ENCODE measurements at regions not wholly inside any gene's neighbourhood (a gene's known extent, or its start where the extent isn't known, plus 50 kb on each side); places are given as distances from the start of the nearest gene placed in this dataset.

DNA sequence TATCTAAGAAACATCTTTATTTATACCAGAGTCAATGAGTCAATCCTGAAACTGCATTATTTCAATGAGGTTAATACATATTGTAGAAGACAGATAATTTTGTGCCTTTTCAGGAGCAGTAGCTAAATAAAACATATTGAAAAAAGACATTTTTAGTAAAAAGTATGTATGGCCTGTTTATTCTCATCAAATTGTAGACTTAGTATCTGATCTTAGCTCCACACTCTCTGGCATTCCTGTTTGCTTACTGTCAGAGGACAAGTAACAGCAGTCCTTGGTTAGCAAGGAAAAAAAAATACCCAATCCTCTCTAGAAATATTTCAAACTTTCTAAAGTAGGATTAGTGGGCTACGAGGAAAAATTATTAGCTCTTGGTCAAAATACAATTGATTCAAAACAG, 50.5 kb upstream of the GUCY1A1 start:
- no peak for DNase-seq (ENCODE audit: low read depth in 3 of 3, low spot score in 2 of 3)

DNA sequence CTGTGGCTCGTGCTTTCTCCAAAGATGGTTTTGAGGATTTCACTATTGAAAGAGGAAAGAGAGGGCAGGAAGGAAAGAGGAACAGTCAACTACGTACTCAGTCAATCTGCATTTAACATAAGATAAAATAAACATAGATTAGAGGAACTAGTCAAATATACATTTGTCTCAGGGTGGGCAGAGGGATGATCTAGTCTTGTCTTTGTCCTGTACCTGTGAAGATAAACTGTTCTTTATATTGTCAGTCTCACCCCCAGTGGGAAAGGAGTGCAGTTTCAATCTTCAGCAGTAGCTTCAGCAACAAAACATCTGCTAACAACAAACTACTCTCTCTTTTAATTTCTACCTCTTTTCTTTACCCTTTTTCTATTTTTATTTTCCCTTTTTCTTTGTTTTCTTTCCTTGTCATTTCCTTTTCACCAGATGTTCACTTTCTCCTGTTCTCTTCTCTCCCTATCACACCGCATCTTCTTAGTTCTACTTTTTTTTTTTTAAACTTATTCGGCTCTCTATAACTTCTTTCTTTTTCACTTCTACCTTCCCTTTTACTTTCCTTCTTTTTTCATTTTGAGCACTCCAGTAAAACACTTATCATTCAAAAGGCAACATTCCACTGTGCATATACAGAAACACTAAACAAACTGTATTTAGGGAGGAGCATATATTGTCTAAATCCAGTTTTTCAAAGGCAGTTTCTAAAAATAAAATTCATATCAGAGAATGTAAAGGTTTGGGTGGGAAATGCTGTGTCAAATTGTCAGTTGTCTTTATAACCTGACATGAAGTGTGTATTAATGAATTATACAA, 51.4 kb upstream of the GUCY1A1 start:
- no peak for DNase-seq (ENCODE audit: low read depth in 3 of 3, low spot score in 2 of 3)

DNA sequence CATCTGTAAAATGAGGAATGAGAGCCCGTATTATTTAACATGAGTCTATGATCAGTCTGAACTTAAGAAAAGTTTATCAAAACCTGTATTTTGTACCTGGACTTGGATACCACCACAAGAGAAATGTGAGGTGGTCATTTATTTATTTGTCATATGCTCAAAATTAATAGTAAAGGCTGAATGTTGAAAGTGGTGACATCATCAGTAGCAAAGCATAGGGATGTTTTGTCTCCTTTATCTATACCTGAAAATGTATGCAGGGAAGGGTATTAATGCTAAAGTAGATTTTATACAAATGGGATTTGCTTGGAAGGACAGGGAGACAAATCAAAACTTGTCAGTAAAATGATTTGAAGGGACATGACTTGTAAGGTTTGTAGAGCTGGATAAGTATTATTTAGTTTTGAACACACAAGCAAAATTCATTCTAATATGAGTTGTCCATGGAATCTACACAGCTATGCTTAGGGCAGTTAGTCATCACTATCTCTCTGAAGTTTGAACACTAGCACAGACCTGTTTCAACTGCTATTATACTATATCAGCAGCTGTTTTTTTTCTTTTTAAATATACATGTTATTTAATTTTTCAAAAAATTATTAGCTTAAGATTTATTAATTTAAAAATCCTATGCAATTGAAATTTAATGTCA, 52.4 kb upstream of the GUCY1A1 start:
- DNase-seq (ENCODE audit: low read depth in 3 of 3, low spot score in 2 of 3), result no peak

DNA sequence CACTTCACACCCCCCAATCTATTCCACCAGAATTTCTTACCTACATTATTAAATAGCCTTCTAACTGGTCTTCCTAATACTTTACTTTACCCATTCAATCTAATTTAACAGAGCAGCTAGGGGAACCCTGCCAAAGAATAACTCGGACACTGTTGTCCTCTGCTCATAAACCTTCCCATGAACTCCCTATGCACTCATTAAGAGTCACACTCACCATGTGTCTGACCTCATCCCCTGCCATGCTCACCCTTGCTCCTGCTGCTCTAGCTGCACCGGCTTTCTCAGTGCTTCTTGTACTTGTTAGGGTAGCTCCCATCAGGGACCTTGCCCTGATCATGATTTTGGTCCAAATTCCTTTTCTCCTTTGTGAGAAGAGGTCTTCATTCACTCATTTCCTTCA, 54.6 kb upstream of the GUCY1A1 start:
- DNase-seq (ENCODE audit: low read depth in 3 of 3, low spot score in 2 of 3), result no peak

DNA sequence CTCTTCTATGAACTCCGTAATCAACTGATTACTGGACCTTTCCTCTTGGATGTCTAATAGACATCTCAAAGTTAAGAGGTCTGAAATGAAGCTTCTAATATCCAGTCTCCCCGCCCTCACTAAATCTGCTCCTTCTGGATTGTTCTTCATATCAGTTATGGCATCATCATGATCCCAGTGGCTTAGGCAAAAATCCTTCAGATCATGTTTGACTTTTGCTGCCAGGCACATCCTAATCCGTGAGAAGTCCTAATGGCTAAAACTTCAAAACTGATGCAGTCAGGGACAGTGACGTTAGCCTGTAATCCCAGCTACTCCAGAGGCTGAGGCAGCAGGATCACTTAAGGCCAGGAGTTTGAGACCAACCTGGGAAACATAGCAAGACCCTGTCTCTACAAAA, 55.1 kb upstream of the GUCY1A1 start:
- DNase-seq (ENCODE audit: low read depth in 3 of 3, low spot score in 2 of 3), result no peak

DNA sequence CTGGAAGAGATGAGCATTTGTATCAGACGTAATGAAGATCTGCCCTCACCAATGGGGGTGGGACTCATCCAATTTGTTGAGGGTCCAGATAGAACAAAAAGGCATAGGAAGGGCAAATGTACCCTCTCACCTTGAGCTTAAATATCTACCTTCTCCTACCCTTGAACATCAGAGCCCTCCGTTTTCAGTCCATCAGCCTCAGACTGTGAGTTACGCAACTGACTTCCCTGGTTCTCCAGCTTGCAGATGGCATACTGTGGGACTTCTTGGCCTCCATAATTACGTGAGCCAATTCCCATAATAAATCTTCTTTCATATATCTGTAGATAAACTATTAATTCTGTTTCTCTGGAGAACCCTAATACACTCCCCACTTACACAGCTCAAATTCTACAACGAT, 56.5 kb upstream of the GUCY1A1 start:
- no peak for DNase-seq (ENCODE audit: low read depth in 3 of 3, low spot score in 2 of 3)

DNA sequence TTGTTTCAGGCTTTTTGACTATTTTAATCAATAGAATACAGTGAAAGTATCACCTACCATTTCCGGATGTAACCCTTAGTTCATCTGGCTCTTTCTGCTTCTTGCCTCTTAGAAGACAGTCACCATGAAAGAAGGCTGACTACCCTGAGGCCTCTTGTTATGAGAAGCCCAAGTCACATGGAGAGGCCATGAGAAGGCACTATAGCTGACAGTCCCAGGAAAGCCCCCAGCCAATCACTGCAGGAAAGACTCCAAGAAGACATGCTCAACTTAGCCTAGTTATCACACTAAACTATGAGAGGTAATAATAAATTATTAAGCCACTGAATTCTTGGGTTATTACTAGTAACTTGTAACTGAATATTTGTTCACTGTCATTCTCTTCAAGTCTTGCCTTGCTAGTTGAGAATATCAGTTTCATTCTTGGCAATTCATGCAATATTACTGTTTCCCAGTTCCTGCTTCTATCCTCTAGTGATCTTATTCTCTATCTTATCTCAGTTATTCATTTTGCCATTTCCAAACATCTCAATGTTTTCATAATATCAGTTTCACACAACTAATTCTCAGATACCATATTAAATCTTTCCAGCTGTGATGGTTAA, 57.1 kb upstream of the GUCY1A1 start:
- no peak for DNase-seq (ENCODE audit: low read depth in 3 of 3, low spot score in 2 of 3)

DNA sequence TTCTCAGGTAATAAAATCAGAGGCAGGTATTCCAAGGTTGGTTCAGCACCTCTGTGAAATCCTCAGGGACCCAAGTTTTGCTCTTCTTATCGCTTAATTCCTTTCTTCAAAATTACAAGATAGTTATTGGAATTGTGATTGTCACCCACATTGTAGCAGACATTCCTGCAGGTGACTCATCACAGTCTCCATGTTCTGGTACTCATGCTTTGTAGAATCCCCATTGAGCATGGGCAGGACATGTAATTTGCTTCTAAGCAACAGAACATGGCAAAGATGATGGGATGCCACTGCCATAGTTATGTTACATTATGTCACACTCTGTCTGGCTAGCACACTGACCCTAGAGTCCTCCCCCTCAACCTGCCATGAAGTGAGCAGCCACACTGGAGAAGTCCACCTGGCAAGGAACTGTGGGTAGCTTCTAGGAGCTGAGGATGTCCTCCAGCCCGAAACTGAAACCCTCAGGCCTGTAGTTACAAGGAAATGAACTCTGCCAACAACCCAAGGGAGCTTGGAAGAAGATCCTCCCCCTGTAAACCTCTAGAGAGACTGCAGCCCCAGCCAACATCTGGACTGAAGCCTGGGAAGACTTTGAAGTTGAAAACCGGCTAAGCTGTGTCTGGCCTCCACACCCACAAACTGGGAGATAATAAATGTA, 58.3 kb upstream of the GUCY1A1 start:
- DNase-seq (ENCODE audit: low read depth in 3 of 3, low spot score in 2 of 3), result no peak

DNA sequence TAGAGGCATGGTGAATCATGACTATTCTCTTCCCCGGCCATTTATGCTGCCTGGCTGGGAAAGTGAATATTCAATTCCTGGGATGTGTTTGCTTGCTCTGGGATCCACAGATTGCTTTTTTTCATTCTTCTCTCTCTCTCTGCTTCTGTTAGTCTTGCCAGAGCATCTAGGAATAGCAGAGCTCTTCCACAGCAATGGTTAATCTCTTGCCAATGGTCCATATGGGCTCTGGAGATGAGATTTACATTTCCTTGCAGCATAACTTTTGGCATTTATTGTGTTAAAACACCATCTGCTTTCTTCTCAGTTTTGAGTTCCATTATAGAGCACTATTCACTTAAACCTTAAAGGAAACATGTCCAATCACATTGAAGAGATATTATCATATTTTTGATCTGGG, 59.2 kb upstream of the GUCY1A1 start:
- no peak for DNase-seq (ENCODE audit: low read depth in 3 of 3, low spot score in 2 of 3)

DNA sequence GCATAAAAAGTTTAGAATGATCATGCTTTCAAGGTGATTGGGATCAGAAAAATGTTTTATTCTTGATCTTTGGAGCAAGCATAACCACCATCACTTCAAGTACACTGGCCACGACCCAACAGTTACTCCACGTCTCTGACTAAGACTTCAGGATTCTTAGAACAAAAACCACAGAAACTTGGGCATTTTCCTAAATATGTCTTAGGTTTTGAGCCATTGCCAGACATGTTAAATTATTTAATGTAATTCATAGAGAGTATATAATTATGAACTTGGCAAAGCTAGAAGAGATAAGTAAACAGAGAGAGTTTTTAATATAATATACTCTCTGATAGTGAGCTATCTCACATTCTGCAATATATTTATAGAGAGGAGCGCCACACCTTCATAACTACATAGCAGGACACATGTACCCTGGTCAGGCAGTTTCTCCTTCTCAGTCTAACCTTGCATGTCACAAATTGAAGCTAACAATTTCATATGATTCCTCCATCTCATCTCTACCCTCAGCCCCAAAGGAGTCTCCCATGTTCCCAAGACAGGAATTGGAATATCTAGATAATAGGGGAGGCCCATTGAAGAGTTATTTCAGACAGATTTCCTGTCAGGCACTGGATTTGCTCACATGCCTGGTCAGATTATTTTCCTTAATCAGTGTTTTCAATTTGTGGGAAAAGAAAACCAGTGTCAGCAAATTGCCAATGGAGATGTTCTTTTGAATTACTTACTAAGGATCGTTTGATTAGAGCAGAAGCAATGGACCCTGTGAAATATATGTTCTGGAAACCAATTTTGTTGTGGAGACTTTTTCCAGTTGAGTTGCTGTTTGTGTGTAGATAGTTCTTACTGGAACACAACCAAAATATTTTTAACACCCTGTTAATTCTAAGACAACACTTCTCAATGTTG, 61.7 kb upstream of the GUCY1A1 start:
- DNase-seq (ENCODE audit: low read depth in 3 of 3, low spot score in 2 of 3), result no peak

DNA sequence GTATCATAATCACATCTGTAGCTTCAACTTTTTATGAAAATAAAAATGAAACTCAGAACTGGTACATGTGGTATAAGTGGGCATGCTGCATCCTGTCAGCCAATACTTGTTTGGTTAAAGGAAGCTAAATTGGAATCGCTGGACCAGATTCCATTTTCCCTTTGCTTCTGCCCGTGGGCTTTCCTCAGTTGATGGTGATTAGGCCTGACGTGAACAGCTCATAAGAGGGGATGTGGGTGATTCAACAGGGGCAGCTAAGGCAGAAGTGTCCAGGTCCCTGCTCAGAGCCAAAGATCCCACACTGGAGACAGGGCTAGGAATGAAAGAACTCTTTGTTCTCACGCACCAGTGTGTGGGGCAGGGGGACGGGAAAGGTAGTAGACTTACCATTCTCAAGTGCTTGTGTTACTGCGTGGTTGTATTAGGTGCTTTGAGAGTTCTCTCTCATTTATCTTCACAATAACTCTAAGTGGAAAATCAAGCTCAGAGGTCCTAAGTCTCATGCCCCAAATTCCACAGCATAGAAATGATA, 63.2 kb upstream of the GUCY1A1 start:
- no peak for DNase-seq (ENCODE audit: low read depth in 3 of 3, low spot score in 2 of 3)

DNA sequence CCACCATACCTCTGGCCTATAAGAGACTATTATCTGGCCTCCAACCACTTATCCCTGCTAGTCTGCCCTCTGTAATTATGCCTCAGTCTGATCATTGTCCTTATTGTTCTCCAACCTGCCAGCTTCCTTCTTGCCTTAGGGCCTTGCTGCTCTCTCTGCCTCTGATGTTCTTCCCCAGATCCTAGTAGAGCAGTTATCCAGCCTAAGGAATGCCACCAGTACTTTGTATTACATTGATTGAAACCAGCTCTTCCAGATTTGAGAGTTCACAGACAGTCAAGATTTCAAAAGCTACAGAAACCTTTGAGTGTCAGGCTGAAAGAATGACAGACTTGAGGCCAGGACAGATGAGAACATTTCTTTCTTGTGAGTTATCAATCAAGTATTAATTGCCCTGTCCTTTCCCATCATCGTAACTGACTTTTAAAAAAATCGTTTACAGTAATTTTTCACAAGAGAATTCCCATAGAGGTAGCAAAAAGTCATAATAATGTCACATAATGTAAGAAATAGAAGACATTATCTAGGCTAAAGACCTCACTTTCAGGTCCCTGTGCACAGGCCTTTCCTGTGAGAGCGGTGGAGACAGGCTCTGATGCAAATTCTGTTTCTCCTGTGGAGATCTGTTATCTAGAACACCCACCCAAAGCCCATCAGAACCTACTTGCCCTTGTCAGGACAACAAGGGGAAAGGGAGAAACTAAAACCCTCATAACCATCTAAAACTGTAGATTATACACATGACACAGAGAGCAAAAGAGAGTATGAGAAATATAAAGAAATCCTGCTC, 64.1 kb upstream of the GUCY1A1 start:
- no peak for DNase-seq (ENCODE audit: low read depth in 3 of 3, low spot score in 2 of 3)

DNA sequence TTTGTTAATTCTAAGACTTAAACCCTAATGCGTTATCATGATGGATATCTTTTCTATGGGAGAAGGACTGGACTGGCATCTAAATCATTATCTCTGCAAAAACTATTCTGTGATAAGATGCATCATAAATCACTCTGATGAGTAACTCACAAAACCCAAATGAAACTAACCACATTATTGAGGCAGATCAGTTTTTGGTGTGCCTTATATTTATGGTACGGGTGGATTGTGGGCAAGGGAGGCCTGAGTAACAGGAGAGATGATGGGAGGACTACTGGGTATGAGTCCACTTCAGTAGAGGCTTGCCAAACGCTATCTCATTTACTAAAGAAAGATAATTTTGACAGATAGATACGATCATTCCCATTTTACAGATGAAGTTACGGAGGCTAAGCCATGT, 66.4 kb upstream of the GUCY1A1 start:
- no peak for DNase-seq (ENCODE audit: low read depth in 3 of 3, low spot score in 2 of 3)

DNA sequence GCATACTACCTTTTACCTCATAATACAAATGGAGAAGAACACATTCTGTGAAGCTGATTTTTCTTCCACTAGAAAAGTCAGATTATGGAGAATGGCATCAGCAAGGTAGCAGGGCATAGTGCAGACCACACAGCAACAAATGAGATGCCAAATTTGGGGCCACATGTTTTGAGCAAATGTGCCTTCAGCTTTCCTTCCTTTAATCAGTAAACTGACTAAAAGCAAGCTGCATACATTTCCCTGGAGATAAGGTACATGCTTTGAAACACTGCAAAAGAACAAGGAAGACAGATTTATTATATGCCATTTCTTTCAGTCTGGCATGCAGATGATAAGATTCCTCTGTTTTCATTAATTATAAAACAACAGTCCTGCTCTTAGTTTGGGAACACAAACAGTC, 67.1 kb upstream of the GUCY1A1 start:
- DNase-seq (ENCODE audit: low read depth in 3 of 3, low spot score in 2 of 3), result no peak

DNA sequence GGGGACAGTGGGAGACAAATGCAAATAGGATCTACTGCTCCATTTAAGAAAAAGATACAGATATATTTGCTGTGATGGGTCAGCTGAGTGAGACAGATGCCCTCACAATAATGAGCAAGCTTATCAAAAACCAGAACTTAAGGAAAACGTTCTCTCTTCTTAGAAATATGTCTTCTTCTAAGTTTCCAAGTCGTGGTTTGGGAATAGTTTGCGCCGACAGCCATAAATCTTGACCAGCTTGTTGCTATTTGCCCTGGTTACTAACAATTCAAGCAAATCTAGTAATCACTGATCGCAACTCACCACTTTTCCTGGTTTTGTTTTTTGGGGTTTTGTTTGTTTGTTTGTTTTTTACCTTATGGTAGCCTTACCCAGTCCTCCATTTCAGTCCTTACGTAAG, 67.6 kb upstream of the GUCY1A1 start:
- no peak for DNase-seq (ENCODE audit: low read depth in 3 of 3, low spot score in 2 of 3)

DNA sequence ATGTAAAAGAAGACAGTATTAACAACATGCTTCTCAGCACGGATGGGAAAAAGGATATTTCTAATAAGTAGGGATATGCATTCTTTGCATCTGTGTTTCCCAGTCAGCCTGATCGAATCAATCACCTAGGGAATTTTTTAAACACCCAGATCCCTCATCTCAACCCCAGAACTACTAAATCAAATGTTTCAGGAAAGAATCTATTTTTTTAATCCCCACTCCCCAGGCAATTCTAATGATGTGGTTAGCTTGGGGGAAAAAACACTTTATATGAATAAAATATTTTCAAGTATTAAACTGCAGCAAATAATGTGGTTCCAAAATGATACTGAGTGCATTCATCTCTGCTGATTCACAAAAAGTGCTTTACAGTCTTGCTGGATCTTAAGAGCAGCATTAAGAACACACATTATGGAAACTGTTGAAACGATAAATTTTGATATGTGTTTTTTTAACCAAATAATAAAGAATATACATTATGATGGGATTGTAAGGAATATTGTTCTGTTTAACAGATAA, 68.7 kb upstream of the GUCY1A1 start:
- DNase-seq (ENCODE audit: low read depth in 3 of 3, low spot score in 2 of 3), result no peak

DNA sequence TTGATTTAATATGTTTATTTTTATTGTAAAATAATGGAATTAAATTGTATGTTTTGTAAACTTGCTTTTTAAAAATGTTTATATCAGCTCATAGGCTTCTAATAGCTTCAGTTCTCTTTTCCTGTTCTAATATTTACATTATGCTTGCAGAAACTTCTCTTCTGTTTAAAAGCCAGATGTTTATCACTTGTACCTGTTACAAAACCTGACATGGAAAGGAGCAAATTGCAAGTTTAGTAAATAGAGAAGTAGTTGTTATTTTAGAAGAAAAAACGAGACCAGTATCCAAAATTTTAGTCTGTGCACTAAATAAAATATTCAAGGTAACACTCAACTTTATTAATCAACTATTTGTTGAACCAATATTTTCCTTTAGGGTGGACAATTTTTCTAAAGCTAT, 69.4 kb upstream of the GUCY1A1 start:
- DNase-seq (ENCODE audit: low read depth in 3 of 3, low spot score in 2 of 3), result no peak

DNA sequence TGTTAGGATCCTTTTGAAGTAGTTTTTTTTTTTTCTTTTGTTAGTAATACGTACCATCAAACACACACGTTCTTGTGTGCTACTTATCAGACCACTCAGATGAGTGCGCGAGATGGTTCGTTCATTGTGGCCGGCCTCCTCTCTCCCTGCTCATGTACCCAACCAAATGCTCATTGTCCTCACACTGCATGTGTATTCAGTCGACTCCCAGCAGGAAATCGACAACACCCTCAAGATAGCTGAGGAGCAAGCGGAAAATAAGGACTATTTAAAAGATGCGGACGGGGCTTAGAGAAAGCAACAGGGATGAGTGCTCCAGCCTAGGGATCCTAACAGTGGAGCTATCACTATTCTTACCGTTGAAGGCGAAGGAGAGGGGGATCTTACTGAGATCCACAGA, 72.9 kb upstream of the GUCY1A1 start:
- DNase-seq (ENCODE audit: low read depth in 3 of 3, low spot score in 2 of 3), result no peak

DNA sequence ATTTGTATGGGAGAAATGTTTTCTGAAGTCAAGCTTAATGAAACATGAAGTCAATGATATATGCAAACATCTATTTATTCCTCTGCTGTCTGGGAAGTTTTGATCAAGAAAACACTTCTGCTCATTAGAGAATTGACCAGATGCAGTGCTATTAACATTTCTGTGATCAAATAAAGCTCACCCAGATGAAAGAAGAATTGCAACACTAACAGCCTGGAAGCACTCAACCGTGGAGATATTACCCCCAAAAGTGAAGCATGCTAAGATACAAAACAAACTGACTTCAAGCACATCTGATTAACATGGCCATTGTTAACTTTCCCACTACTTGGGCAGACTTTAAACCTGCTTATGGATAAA, 73.7 kb upstream of the GUCY1A1 start:
- no peak for DNase-seq (ENCODE audit: low read depth in 3 of 3, low spot score in 2 of 3)

Data from right renal cortex interstitium (tissue), 3 donors.